PC-9 (cell line): ENCODE measurements at regions not wholly inside any gene's neighbourhood (a gene's known extent, or its start where the extent isn't known, plus 50 kb on each side); places are given as distances from the start of the nearest gene placed in this dataset.

ENCODE experiments used
- CTCF ChIP-seq: fragments of 200-600 bp; sonication (generic); conservative IDR thresholded peaks from 2 replicates; pipeline ENCODE4 v1.6.1; 2017; ENCODE audit warnings: mixed run types, antibody characterized with exemption, mild to moderate bottlenecking, moderate library complexity
- EZH2 ChIP-seq: fragments of 200-600 bp; sonication (generic); IDR thresholded peaks from 2 replicates; pipeline ENCODE4 v1.8.0; 2017; ENCODE audit warnings: antibody characterized with exemption, low read depth

- no peak for TF ChIP-seq EZH2
- no peak for TF ChIP-seq CTCF
These were observed 60.0 kb upstream of the SPTBN1 start for GRCh38 chr2:54396107-54396506.
